ENCODE measurements at regions not wholly inside any gene's neighbourhood (a gene's known extent, or its start where the extent isn't known, plus 50 kb on each side); places are given as distances from the start of the nearest gene placed in this dataset.

DNA sequence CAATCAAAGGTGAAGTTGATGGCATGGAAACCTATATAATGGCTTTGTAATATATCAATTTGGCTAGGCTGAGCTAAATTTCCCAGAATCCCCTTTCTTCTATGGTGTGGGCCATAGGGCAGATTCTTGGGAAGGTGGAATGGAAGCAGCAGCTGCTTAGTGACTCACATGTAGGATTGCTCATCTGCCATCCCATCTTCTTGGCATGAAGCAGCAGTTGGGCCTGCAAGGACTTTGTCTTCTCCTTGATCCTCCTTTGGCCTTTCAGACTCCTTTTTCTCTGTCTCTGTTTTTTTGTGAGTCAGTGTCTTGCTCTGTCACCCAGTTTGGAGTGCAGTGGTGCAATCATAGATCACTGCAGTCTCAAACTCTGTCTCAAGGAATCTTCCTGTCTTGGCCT, 52.6 kb upstream of the CEP162 start (continued):
- TF ChIP-seq ZNF234 (CRISPR knock-in tag; conservative IDR thresholded peaks at IDR 0.05): no peak
- TF ChIP-seq POLR2A (IDR thresholded peaks at IDR 0.05; ENCODE audit: insufficient read depth in 1 of 2, low read depth in 2 of 2, low read length in 2 of 2): no peak
- TF ChIP-seq JUNB (CRISPR knock-in tag; IDR thresholded peaks at IDR 0.05; ENCODE audit: borderline replicate concordance): no peak
- TF ChIP-seq, protein P1, sequence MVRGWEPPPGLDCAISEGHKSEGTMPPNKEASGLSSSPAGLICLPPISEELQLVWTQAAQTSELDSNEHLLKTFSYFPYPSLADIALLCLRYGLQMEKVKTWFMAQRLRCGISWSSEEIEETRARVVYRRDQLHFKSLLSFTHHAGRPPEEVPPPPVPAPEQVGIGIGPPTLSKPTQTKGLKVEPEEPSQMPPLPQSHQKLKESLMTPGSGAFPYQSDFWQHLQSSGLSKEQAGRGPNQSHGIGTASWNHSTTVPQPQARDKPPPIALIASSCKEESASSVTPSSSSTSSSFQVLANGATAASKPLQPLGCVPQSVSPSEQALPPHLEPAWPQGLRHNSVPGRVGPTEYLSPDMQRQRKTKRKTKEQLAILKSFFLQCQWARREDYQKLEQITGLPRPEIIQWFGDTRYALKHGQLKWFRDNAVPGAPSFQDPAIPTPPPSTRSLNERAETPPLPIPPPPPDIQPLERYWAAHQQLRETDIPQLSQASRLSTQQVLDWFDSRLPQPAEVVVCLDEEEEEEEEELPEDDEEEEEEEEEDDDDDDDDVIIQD (CRISPR knock-in tag; IDR thresholded peaks at IDR 0.05; ENCODE audit: low read depth): no peak
- no peak for TF ChIP-seq PCBP2 (optimal IDR thresholded peaks at IDR 0.05; ENCODE audit: low read depth, low read length, poor library complexity, severe bottlenecking)
- no peak for TF ChIP-seq IRX3 (CRISPR knock-in tag; IDR thresholded peaks at IDR 0.05; ENCODE audit: borderline replicate concordance, low read depth)

GRCh38 chr6:84278321-84278998, 51.0 kb upstream of the CEP162 start:
- Histone ChIP-seq H3K4me1 (ENCODE audit: insufficient read depth, low read length) (no peaks in the 10 kb centered on the region), H3K36me3 (replicated peaks in 1 of 2; ENCODE audit: control insufficient read depth in 1 of 2, insufficient read depth in 2 of 2, low read length in 2 of 2) (no peaks in the 10 kb centered on the region), H2AFZ (ENCODE audit: low read length) (no peak overlapping the region), H3K9ac (ENCODE audit: insufficient read depth, low read depth, low read length) (no peak overlapping the region), H3K79me2 (ENCODE audit: insufficient read depth, low read length) (no peaks in the 10 kb centered on the region), H3K4me3 (replicated peaks in 1 of 3; ENCODE audit: insufficient read depth in 1 of 3, low read depth in 2 of 3, low read length in 3 of 3) (no peak overlapping the region), H3K9me3 (ENCODE audit: low read length) (no peaks in the 10 kb centered on the region), H3K4me2 (ENCODE audit: low read depth, low read length) (no peak overlapping the region; the same call in 1 of the 2 replicates), H3K27ac (ENCODE audit: extremely low read length, insufficient read depth, low read length) (no peak overlapping the region), H3K27me3 (ENCODE audit: control insufficient read depth in 1 of 2, insufficient read depth in 2 of 2, low read length in 2 of 2) (no peaks in the 10 kb centered on the region), H4K20me1 (ENCODE audit: insufficient read depth, low read length) (no peaks in the 10 kb centered on the region)
- FAIRE-seq (no peak), DNase-seq (ENCODE audit: low spot score) (no peak), ATAC-seq (no peak)
- WGBS (ENCODE audit: low lambda C conversion rate): 54% methylated on average over 6 of the region's 6 CpGs
- no TSS peak for BruUV-seq (replicated peaks)
- POLR2A ChIA-PET: no interaction called here
- in situ Hi-C loops (cut with HindIII; ENCODE audit: extremely low pct_ligation_motif_present, low pct_unique_long_range_greater_than_20kb) (no loop called here), intact Hi-C loops (cut with micrococcal nuclease; ENCODE audit: unreplicated experiment) (no loop called here)
- CTCF ChIA-PET (ENCODE audit: low intra/inter-chr PET ratio, low total read pairs): no interaction called here
- TF ChIP-seq, protein P2, sequence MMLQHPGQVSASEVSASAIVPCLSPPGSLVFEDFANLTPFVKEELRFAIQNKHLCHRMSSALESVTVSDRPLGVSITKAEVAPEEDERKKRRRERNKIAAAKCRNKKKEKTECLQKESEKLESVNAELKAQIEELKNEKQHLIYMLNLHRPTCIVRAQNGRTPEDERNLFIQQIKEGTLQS (CRISPR knock-in tag; IDR thresholded peaks at IDR 0.05): no peak
- TF ChIP-seq MAZ (IDR thresholded peaks at IDR 0.05; ENCODE audit: borderline replicate concordance, low read depth, low read length) (no peak), MAZ (CRISPR knock-in tag; IDR thresholded peaks at IDR 0.05; ENCODE audit: low read depth) (no peak), MEF2D (CRISPR knock-in tag; IDR thresholded peaks at IDR 0.05) (no peak), ZBTB21 (CRISPR knock-in tag; IDR thresholded peaks at IDR 0.05) (no peak), ZMAT3 (CRISPR knock-in tag; conservative IDR thresholded peaks at IDR 0.05) (no peak), ZXDC (CRISPR knock-in tag; IDR thresholded peaks at IDR 0.05) (no peak), ZNF629 (CRISPR knock-in tag; conservative IDR thresholded peaks at IDR 0.05) (no peak), NFIC (IDR thresholded peaks at IDR 0.05; ENCODE audit: low read length) (no peak), NFKBIZ (CRISPR knock-in tag; IDR thresholded peaks at IDR 0.05) (no peak), ZNF282 (IDR thresholded peaks at IDR 0.05; ENCODE audit: partially characterized antibody) (no peak), ZNF713 (CRISPR knock-in tag; IDR thresholded peaks at IDR 0.05) (no peak), POGZ (CRISPR knock-in tag; IDR thresholded peaks at IDR 0.05) (no peak)
- TF ChIP-seq, protein P3, sequence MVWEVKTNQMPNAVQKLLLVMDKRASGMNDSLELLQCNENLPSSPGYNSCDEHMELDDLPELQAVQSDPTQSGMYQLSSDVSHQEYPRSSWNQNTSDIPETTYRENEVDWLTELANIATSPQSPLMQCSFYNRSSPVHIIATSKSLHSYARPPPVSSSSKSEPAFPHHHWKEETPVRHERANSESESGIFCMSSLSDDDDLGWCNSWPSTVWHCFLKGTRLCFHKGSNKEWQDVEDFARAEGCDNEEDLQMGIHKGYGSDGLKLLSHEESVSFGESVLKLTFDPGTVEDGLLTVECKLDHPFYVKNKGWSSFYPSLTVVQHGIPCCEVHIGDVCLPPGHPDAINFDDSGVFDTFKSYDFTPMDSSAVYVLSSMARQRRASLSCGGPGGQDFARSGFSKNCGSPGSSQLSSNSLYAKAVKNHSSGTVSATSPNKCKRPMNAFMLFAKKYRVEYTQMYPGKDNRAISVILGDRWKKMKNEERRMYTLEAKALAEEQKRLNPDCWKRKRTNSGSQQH (CRISPR knock-in tag; IDR thresholded peaks at IDR 0.05; ENCODE audit: low read depth): no peak
